ENCODE measurements at regions not wholly inside any gene's neighbourhood (a gene's known extent, or its start where the extent isn't known, plus 50 kb on each side); places are given as distances from the start of the nearest gene placed in this dataset.

DNA sequence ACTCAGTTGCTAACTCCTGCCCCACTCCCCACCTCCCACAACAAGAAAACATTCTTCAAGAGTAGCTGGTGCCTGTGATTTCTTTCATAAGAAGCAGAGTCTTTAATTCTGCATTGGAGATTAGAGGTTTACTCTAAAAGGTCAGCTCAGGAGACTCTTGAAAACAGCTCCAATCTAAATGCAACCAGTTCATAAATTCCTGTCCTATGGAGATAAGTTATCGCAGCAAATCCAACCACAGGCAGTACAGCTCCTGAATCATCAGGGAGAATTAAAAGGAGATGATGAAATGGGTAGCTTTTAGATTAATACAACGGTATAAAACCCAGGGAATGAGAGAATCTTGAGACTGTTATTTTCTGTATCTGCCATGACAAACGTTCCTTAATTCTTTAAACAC is 130.7 kb downstream of the SOCS6 start:
- H3K4me1 ChIP-seq: no peaks in the 10 kb centered on the region
- H3K36me3 ChIP-seq: no peaks in the 10 kb centered on the region
- no peak overlapping the region for H3K27ac ChIP-seq
- H3K9me3 ChIP-seq: no peaks in the 10 kb centered on the region
- H3K27me3 ChIP-seq: no peaks in the 10 kb centered on the region
- DNase-seq: no peak
- H3K4me3 ChIP-seq: no peak overlapping the region
- intact Hi-C loops (cut with DNase I; ENCODE audit: low total_unique reads): no loop called here
- no peak for TF ChIP-seq POLR2A (IDR thresholded peaks at IDR 0.05)
- TF ChIP-seq, protein P1, sequence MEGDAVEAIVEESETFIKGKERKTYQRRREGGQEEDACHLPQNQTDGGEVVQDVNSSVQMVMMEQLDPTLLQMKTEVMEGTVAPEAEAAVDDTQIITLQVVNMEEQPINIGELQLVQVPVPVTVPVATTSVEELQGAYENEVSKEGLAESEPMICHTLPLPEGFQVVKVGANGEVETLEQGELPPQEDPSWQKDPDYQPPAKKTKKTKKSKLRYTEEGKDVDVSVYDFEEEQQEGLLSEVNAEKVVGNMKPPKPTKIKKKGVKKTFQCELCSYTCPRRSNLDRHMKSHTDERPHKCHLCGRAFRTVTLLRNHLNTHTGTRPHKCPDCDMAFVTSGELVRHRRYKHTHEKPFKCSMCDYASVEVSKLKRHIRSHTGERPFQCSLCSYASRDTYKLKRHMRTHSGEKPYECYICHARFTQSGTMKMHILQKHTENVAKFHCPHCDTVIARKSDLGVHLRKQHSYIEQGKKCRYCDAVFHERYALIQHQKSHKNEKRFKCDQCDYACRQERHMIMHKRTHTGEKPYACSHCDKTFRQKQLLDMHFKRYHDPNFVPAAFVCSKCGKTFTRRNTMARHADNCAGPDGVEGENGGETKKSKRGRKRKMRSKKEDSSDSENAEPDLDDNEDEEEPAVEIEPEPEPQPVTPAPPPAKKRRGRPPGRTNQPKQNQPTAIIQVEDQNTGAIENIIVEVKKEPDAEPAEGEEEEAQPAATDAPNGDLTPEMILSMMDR (IDR thresholded peaks at IDR 0.05): no peak

DNA sequence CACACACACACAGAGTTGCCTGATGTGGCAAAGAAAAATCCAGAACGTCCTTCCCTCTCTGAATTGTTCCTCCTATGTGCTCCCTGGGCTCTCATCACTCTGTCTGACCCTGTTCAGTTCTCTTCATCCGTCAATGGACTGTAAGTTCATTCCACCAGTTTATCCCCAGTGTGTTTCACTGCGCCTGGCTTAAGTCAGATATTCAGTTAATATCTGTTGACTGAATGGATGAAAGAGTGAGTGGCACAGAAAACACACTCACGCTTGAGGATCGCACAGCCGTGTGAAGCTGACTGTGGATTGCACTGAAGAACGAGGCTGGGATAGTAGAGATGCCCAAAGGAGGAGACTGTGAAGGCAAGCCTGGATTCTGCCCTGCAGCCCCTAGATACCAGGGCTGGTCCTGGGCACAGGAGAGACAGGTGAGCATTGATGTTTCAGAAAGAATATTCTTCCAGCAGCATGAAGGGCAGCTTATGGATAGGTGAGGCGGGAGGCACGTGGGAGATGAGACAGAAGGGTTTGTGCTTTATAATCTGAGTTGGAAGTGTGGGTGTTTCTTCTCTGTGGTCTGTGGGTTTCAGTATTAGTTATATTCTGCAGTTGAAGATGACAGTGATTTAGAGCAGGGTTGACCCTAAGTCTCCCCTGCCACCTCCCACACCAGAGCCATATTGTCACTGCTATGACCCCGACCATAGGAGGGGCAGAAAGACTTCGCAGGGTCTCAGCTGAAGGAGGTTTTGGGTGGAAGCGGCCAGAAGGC is 129.9 kb downstream of the SOCS6 start:
- no peak for DNase-seq
- no peak overlapping the region for H3K4me3 ChIP-seq
- no peaks in the 10 kb centered on the region for H3K9me3 ChIP-seq
- no peaks in the 10 kb centered on the region for H3K36me3 ChIP-seq
- no peaks in the 10 kb centered on the region for H3K27me3 ChIP-seq
- no peaks in the 10 kb centered on the region for H3K4me1 ChIP-seq
- no peak overlapping the region for H3K27ac ChIP-seq
- TF ChIP-seq, protein P1 (IDR thresholded peaks at IDR 0.05): no peak
- TF ChIP-seq POLR2A (IDR thresholded peaks at IDR 0.05): no peak
- intact Hi-C loops (cut with DNase I; ENCODE audit: low total_unique reads): no loop called here

DNA sequence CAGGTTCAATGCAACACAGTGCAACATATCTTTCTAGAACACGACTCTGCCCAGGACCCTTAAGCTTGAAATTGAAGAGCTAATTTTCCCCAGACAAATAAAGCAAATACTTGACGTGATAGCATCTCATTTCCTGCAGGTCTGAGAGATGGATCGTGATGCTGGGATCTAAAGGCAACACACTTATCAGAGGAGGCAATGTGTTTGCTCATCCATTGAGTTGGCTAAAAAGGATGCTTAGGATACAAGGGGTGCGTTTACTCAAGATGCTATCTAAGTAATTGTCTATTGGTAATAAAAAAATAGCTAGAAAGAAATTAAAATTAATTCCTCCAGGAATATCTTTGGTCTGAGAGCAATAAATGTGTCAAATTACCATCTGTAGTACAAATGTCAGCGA is 129.0 kb downstream of the SOCS6 start:
- DNase-seq: no peak
- no peaks in the 10 kb centered on the region for H3K36me3 ChIP-seq
- no peak overlapping the region for H3K4me3 ChIP-seq
- H3K4me1 ChIP-seq: no peaks in the 10 kb centered on the region
- no peaks in the 10 kb centered on the region for H3K9me3 ChIP-seq
- no peaks in the 10 kb centered on the region for H3K27me3 ChIP-seq
- TF ChIP-seq, protein P1 (IDR thresholded peaks at IDR 0.05): no peak
- TF ChIP-seq POLR2A (IDR thresholded peaks at IDR 0.05): no peak
- no peak overlapping the region for H3K27ac ChIP-seq
- intact Hi-C loops (cut with DNase I; ENCODE audit: low total_unique reads): no loop called here

DNA sequence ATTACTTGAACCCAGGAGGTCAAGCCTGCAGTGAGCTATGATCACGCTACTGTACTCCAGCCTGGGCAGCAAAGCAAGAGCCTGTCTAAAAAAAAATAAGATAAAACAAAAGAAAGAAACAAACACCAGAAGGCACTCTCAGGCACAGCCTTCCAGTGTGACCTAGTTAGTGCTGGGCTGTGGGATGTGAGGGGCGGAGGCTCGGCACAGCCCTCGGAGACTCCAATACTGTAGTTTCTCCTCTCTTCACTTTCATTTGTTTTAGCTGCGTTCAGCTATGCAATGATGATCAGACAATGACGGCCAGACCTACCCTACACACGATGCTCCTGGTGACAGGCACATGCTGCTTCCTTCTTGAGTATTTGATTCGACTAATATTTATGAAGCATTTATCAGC is 127.7 kb downstream of the SOCS6 start:
- intact Hi-C loops (cut with DNase I; ENCODE audit: low total_unique reads): no loop called here
- Histone ChIP-seq H3K36me3 (no peaks in the 10 kb centered on the region), H3K27me3 (no peaks in the 10 kb centered on the region), H3K27ac (no peak overlapping the region), H3K4me3 (no peak overlapping the region), H3K4me1 (no peaks in the 10 kb centered on the region), H3K9me3 (no peaks in the 10 kb centered on the region)
- DNase-seq: no peak
- no peak for TF ChIP-seq POLR2A (IDR thresholded peaks at IDR 0.05)
- TF ChIP-seq, protein P1 (IDR thresholded peaks at IDR 0.05): no peak

DNA sequence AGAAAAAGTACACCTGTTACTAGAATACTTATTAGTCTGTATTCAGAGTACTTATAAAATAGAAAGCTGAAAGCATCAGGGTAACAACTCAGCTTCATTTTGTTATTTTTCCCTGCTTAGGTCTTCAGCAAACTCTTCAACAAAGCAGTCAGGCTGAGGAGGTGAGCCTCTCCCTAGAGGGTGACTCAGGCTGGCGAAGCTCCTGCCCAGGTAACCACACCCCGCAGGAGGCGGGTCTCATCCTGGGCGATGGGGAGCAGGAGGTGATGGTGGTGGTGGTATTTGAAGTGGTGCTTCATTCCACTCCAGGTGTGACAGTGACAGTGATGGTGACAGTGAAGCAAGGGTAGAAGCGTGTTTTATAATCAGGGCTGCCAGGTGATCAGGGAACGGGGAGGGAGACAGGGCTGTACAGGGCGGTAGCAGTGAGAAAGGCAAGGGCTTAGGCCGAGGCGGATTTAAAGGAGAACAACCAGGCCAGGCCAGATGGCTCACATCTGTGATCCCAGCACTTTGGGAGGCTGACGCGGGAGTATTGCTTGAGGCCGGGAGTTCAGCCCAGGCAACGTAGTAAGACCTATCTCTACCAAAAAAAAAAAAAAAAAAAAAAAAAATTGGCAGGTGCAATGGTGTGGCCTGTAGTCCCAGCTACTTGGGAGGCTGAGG is 127.1 kb downstream of the SOCS6 start:
- Histone ChIP-seq H3K27me3 (no peaks in the 10 kb centered on the region), H3K27ac (no peak overlapping the region), H3K4me1 (no peaks in the 10 kb centered on the region), H3K9me3 (no peaks in the 10 kb centered on the region), H3K36me3 (no peaks in the 10 kb centered on the region), H3K4me3 (no peak overlapping the region)
- intact Hi-C loops (cut with DNase I; ENCODE audit: low total_unique reads): no loop called here
- no peak for DNase-seq
- no peak for TF ChIP-seq POLR2A (IDR thresholded peaks at IDR 0.05)
- TF ChIP-seq, protein P1 (IDR thresholded peaks at IDR 0.05): no peak

Measured in uterus (tissue), 3 donors.